Stimulated activated CD8-positive, alpha-beta memory T cell treated with anti-CD3 and anti-CD28 coated beads, Interleukin-15, amount 100 ng/mL, for 48 hours (primary cell): ENCODE measurements at regions not wholly inside any gene's neighbourhood (a gene's known extent, or its start where the extent isn't known, plus 50 kb on each side); places are given as distances from the start of the nearest gene placed in this dataset.
"Not testable (repeated sequence)": the region's sequence is repeated elsewhere in the genome, so short reads cannot be mapped to it uniquely, and the experiment has no call there.

Source experiments
- DNase-seq, 2 donors: peaks; one replicate each; pipeline ENCODE4 v3.0.0-alpha.2; 2020; ENCODE audit warnings: low read depth in 2 of 2

DNA sequence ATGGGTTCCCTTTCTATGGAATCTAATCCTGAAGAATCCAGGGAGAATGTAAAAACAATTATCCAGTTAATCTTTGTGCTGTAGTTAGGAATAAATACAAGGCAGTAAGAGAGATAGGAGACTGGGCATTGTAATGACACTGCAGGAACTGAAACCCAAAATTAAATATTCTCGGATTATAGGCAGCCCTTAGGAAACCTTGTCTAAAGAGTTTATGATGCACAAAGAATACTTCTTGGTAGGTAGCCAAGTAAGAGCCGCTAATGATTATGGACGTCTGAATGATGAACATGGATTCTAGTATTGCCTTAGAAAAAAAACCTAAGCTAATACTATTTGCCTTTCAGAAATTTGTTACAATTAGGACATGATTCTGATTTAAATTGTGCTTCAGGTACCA is 165.4 kb upstream of the LRIG3 start:
- DNase-seq = no peak

GRCh38 chr12:59084511-59085375 is 164.4 kb upstream of the LRIG3 start:
- no peak for DNase-seq

GRCh38 chr12:59082952-59083351 is 162.6 kb upstream of the LRIG3 start:
- no peak for DNase-seq

GRCh38 chr12:59080101-59080500 is 159.8 kb upstream of the LRIG3 start:
- DNase-seq = no peak

DNA sequence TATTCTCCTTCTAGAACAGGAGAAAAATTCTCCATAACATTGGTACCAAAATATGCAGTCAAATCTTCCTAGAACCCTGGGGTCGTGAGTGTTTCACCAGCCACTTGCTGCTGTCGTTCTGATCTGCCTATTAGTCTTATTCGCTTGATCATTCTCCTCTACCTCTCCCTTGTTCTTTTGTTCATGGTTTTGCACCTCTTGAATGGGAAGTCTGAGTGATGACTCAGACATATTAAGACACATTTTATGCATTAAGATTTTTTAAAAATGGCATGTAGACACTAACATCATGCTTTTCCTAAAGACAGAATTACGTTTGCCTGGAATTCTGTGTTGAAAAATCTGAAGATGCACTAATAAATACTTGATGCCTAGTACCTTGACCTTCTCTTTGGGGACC is 159.2 kb upstream of the LRIG3 start:
- DNase-seq = no peak

GRCh38 chr12:59079002-59079401 is 158.7 kb upstream of the LRIG3 start:
- DNase-seq = no peak

GRCh38 chr12:59077575-59078426 is 157.5 kb upstream of the LRIG3 start:
- no peak for DNase-seq

DNA sequence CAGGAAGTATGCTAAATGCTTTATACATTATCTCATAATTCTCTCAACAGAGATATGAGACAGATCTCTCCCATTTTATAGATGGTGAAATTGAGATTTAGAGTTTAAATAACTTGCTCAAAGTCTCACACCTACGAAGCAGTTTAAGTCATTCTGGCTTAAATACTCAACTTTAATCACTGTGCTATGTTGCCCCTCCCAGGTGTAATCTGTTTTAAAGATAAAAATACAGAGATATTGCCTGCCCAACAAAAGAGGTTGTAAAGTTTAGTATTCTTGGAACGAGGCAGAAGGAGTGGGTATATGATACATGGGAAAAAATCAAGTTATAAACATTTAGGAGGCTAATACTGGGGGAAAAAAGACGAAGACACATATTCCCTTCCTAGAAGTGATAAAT is 156.8 kb upstream of the LRIG3 start:
- no peak for DNase-seq

DNA sequence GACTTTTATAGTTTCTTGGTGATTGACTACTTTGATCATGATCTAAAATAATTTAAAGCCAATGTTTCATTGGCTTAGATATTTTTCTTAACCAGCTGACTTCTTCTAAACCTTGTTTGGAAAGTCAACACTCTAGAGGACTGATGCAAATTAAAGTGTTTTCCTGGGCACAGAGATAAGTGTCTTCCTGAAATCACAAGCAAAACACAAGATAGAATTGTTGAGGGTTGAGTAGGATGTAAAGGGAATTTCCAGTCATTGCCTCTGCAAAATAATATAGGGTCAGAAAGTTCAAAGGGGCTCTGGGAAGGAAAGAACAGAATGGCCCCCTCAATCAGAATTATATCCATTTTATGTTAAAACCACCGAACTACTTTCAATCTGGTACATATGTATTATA is 156.3 kb upstream of the LRIG3 start:
- DNase-seq = no peak

GRCh38 chr12:59075968-59076490 is 155.7 kb upstream of the LRIG3 start:
- no peak for DNase-seq

DNA sequence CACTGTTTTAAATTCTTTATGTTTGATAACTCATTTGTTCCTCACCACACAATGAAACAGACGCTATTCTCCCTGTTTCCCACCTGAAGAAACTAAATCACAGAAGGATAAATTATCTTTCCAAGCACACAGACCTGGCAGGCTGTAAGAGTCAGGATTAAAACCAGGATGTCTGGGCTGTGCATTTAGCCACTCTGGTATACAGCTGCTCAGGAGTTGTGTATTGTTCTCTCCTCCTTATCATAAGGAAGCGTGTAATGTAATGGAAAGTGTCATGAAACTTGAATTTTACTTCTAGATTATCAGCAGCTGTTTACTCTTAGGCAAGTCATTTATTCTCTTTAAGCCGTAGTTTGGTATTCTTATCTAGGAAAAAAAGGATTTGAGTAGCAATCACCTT is 154.8 kb upstream of the LRIG3 start:
- no peak for DNase-seq

GRCh38 chr12:59070322-59070933 is 150.1 kb upstream of the LRIG3 start:
- DNase-seq = no peak

DNA sequence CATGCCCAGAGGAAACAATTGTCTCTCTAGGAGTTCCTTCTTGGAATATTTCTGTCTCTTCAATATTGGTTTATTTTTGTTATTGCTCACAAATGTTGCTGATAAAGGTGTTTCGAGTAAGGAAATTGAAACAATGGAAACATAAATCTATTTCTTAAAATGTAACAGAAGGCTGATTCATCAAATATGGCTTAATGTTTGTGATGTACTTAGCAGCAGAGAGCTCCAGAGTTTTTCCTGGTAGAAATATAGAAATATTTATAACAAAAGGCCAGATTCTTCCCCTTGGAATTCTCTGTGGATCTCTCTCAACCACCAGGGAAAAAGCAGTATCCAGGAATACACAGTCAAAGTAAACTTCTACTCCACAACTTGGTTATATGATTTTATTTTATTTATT is 149.2 kb upstream of the LRIG3 start:
- DNase-seq = no peak

- no peak for DNase-seq
These were observed 148.1 kb upstream of the LRIG3 start for GRCh38 chr12:59068436-59068835.

GRCh38 chr12:59067083-59067482 is 146.8 kb upstream of the LRIG3 start:
- DNase-seq = no peak

DNA sequence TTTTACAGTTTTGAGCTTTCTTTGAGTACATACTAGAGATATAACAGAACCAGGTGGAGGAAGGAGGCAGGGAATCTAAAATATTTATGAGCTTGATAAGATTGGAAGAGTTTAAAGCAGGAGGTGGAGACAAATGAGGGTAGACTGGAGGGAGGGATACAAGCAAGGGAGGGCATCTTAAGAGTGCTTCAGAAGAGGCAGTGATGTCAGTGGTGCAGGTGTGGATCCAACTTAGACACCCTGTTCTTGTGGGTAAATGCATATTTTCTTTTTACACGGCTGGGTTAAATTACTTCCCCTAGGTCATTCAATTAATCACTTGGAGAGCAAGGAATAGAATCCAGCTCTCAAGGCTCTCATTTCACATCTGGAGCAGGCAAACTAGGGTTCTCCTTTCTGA is 146.1 kb upstream of the LRIG3 start:
- no peak for DNase-seq

DNA sequence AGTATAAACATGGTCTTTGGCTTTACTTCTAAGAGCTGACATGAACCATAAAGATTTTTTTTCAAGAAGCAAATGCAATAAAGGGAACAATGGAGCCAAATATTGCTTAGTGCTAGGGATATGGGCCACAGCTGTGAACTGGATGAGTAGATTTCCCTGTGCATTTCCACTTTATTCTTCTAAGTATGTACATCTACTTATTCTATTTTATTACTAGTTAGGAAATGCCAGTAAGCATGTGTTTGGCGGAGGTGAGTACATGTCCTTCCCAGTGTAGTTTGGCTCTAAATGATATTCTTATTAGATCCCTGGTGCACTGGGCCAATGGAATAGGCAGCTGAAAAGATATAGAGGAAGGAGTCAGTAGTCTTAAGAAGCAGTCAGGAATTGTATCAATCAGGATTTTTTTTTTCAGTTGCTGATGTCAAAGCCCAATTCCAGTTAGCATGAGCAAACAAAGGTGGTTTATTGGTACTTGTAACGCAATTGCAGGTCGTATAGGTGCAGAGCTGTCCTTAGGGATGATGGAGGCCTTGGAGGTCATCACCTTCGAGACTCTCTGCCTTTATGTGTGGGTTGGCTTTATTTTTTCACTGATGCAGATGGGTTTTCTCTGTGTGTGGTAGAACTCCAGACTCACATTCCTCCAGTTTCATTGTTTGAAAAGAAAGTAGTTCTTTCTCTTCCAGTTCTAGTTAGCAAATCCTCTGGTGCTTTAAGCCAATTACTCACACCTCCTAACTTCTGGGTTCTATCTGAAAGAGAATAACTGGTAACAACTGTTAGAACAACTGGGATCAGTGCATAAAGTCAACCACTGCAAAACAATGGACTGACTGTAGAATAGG is 139.0 kb upstream of the LRIG3 start:
- DNase-seq = no peak

DNA sequence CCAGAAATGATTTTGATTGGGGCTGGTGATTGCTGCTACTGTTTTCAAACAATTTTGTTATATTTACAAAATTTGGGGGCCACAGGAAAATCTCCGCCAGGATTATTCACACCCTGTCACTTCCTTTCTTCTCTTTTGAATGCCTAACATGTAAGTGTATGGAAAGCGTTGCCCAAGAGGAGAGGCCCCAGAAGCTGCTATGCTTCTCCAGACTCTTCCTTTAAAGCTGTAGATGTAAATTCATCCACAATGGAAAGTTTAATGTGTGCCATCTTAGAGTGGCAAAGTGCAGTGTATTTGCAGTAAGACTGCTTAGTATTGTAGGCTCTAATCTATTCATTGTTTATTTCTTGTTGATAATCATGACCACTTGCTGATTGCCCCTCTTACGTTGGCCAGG is 136.7 kb upstream of the LRIG3 start:
- no peak for DNase-seq

- DNase-seq = no peak
These were observed 135.0 kb upstream of the LRIG3 start for GRCh38 chr12:59055204-59055860.

DNA sequence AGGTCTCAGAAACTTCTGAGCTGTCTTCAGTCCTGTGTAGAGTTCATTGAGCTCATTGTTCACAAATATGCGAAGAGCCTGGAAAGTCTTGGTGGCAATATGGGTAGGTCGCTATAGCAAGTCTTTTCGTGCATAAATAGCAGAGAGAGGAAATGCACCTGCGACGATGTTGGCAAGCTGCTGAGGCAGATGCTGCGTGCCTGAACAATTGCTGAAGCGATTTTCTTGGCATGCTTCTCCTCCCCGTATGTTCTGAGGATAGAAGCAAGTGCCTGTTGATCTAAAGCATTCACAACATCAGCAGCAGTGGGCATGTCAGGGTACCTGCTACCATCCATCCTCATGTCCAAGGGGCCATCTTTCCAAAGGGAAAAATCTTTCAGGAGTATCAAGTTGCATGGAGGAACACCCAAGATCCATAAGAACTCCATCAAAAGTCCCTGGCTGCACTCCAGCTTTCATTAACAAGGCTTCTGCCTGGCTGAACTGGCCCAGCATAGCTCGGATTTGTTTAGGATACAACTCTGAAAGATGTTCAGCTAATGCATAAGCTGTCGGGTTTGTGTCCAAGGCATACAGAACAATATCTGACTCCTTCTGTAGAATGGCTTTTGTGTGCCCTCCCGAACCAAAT is 133.1 kb upstream of the LRIG3 start:
- DNase-seq = not testable (repeated sequence)
